HuH-7 (cell line): ENCODE measurements at regions not wholly inside any gene's neighbourhood (a gene's known extent, or its start where the extent isn't known, plus 50 kb on each side); places are given as distances from the start of the nearest gene placed in this dataset.

Experiments
- DNase-seq: peaks from one replicate; pipeline ENCODE4 v3.0.0; 2011; ENCODE audit warnings: low spot score

DNA sequence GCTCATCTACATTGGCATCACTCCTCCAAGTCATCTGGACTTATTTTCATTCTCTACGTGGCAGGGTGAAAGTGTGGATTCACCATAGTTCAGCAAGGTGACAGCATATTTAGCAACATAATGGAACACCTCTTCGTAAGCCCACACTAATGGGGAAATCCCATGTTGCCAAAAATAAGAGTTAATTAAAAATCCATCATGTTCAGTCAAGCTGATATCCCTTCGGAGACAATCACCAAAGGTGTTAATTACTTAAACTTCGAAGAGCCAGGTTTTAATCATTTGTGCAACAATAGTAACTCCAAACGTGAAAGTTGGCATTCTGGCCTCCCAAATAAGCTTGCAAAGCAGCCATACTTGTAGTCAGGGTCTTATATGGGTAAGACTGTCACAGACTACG is 242.9 kb downstream of the NSG2 start:
- no peak for DNase-seq

DNA sequence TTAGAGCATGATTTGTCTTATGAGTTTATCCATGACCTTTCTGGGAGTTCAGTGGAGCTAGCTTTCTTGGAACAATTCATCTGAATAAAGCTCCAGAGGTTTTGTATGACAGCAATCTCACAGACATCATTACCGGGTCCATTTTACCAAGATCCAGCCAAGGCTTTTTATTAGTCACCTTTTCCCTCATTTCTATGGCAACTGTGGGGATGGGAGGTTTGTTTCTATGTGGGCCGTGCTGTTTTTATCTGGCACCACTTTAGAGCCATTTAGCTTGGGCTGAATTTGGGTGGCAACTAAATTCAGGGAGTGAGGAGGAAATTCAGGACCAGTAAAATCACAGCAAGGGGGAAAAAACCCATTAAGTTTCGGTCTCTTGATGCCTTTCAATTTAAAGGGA is 245.7 kb downstream of the NSG2 start:
- no peak for DNase-seq

DNA sequence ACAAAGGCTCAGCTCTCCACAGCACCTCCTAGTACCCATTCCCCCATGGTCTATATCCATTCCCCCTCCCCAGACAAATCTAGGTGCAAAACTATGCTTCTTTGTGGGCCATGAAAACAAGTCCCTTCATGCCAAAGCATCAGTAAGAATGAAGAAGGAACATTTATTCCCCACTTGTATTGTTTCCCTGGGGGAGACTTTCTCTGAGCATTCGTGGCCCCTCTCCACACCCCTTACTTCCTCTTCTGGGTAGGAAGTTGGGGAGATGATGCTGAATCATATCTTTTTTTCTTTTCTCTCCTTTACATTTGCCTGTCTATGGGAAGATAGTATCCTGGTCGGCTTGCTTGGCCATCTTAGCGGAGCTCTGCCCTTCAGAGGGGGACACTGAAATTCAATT is 246.8 kb downstream of the NSG2 start:
- no peak for DNase-seq

DNA sequence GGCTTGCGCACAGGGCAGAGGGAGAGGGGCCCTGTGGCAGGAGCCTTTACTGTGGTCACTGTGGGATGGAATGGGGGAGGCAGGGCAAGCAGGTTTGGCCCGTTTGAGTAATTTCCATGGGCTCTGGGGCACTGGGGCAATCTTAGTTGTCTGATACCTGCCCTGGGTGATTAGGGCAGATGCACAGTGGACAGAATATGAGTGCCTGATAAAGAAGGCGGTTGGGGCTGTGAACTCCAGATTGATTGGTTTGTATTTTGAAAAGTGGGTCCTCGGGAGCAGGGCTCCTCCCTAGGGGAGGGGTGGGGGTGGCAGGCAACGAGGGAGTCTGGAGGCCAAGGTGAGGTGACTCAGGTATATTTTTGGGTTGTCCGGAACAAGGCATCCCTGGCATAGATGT is 247.5 kb downstream of the NSG2 start:
- no peak for DNase-seq

DNA sequence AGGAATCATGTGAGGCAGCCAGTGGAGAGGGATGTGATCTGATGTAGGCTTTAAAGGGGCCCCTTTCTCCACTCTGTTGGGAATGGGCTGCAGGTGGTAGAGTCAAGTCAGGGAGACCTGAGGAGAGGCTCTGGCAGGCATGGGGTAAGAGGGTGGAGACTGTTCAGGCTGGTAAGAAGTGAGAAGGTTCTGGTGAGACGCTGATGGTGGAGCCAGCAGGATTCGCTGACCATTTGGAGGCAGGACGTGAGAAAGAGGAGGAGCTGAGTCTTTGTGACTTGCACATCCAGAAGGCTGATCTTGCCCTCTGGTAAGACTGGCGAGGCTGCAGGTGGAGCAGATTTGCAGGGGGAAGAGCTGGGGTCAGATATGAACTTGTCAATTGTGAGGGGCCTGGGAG is 248.0 kb downstream of the NSG2 start:
- DNase-seq = no peak

DNA sequence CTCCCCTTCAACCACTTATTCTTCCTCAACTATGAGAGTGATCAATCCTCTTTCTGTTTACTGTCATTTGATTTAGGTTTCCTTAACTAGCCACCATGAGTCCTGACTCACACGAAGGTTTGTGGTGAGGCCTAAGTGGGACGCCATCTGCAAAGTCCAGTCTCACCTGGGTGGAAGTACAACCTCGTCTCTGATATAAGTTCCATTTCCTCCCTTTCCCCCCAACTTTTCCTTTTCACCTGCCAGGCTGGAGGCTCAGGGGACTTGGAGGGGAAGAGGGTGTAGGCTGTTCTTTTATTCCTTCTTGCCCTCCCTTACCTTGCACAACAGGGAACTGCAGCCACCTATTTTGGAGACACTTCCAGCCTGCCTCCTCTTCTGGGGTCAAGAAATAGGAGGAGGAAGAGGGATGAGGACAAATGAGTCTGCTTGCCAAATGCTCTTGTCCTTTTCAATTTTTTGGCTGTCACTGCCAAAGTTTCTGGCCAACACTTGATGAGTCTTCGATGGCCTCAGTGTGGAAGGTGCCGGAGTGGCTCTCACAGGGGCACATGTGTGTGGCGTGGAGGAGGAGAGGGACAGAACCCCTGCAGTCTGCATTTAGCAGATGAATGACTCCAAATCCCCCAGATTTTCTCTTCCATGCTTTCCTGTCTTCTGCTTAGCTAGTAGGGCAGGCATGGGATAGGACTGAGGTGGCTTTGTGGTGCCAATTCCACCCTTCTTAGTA is 249.6 kb downstream of the NSG2 start:
- DNase-seq = no peak

DNA sequence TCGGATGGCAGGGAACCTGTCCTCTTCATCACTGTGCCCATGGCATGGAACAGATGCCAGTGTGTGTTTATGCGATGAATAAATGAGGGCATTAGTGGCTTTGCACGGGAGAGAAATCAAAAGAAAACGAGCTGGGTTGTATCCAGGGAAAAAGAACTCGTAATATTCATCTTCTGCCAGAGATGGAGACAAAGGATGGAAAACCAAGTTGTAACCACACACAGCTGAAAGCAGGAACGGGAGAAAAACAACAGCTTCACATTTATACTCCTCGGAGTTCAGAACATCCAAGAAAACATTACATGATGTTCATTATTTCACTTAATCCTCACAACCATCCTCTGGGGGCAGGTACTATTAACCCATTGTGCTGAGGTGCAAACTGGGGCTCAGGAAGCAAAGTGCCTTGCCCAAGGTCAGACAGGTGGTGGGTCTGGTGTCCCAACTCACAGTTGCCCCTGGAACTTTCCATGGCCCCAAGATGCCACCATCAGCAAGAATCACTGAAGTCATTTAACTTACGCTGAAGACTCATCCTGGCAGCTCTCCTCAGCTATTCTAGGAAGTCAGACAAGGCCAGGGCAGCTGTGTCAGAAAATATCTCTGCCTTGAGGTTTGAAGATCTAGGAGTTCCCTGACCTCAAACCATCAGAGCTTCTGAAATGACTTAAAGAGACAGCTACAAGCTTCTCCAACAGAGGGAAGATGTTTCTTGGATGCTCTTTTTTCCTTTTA is 250.4 kb downstream of the NSG2 start:
- DNase-seq = no peak

DNA sequence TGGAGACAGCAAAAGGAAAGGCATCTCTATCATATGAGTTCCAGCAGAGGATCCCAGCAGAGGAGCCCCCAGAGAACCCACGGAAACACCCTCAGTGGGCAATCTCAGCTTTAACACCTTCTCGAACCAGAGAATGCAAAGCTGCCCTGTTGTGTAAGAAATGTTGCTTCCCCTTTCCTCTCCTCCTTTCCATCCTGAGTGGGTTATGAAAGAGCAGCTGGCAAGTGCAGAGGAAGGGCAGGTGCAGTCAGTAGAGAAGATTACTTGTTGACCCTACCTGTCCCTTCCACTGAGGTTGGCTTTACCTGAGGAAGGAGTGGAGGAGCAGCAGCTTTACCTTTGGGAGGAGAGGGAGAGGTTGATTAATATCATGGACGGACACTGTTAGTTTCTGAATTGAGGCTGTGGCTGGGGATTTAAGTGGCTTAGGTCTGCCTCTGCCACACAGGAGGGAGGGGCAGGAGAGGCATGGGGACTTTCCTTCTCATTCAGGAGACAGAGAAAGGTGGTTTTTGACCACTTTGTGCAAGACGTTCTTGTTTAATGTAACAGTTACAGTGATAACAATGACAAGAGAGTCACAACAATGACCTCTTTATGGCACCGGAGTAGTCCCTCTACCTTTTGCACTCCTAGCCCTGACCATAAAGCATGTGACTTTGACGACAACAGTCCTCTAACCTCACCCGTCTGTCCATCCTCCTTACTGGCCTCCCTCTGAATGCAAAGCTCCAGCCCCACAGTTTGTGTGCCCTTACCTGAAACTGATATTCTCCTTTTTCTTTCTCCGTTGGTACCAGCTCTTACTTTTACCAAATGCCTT is 254.8 kb downstream of the NSG2 start:
- DNase-seq = no peak

DNA sequence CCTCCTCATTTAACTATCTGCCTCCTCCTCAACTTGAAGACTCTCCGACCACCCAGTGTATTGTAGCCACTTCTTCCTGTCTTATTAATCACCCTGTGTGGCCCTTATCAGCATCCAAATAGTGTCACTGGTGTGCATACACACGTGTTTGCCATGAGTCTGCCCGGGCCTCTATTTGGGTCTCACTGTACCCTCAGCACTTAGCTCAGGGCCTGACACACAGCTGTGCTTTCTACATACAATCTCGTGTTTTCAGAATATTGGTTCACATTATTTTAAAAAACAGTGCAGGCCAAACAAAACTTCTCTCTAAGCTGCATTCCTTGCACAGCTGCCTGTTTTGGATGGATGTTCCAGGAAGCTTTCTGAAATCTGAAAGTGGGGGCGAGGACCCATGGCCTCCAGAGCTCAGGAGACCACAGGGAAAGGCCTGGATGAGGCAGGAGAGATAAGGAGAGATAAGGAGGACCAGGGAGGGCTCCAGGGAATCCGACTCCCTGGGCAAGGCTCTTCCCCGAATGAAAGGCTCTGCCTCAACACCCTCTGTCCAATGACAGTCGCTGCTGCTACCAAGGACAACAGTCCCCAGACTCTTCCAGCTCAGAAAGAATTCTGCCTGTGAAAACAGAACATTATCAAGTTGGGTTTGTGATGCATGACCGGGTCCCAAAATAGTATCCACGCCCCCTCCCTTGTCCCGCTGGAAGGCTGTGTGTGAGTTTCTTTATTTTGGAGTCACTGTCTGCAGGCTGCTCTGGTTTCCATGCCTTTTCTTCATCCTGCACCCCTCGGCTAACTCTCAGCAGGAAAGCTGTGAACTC is 255.6 kb downstream of the NSG2 start:
- DNase-seq = no peak

DNA sequence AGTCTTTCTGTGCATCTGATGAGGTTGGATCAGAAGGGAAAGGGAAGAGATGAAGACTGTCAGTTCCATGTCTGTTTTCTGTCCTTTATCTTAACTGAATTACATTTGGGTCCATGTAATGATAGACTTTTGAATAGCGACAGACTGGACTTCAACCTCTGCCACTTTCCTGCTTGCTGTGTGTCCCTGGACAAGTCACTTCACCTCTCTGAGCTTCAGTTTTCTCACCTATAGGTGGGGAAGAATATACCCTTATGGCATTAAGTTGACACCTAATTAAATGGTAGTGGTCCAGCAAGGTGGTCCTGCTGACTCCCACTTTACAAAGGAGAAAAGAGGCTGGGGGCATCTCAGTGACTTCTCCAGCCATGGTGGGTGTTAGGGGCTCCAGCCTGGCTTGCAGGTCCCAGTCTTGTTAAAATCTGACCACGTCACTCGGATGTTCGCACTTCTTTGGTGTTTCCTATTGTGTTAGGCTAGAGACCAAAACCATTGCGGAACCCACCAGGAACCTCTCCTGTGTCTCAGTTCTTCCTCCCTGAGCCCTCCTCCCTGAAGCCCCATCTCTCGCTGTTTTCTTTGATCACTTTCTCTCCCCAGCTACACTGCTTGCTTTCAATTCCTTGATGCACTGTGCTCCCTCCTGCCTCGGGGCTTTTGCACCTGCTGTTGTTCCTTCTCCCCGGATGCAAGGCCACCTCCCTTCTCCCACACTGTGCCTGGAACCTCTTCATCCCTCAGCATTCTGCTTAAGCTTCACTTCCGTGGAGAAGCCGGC is 256.5 kb downstream of the NSG2 start:
- DNase-seq = no peak

DNA sequence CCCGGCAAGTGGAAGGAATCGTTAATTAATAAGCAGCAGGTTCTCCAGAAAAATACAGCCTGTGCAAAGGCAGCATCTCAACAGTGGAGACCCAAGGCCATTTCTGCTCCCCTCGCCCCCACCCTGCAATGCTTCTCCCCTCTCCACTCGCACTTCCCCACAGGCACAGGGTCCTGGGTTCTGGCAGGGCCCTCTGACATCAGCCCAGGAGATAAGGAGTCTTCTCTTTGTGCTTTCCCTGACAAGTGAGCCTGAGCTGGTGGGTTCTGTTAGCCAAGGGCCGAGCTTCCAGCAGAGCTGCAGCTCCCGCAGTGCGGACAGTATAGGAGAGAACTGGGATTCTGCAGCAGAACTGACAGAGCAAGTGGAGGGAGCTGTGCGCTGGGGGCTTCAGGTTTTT is 257.5 kb downstream of the NSG2 start:
- DNase-seq = no peak

DNA sequence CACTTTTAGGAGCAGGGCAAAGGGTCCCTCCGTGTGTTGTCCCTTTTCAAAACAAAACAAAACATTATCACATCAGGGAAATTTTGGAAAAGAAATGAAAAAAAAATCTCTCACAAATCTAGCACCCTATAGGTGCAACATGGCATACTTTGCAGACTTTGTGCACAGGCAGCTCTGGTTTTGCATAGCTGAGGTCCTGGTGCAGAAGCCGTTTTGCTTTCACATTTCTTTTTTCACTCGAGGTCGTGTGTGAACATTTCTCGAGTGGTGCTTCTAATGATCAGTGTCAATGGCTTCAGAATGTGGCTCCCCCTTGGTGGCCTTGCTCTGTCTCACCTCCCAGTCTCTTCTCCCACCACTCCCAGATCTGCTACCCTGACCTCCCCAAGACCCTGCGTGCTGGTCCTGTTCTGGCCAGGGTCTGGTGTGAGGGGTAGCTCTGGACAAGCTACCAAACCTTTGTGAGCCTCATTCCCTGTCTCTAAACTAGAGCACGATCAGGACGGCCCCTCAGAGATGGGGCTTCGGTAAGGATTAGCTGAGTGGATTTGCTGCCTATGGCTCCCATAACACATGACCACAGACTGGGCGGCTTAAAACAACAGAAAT is 258.0 kb downstream of the NSG2 start:
- no peak for DNase-seq

DNA sequence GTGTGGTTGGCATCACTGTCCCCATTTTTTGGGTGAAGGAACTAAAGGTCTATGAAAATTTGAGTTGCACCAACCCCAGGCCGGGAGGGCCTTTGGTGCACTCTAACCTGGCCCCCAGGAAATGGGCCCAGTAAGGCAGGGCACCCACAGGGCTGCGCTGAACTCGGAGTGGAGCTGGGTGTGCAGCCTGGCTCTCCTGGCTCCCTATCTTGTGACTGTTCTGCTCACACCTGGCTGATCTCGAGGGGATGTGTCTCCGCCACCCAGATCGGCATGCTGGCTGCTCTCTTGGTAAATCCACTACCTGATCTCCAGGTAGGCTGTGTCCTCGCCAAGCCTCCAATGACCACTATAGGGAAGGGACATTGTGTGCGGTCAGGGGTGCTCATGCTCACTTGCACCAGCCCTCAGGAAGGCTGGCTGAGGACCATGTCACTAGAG is 259.8 kb downstream of the NSG2 start:
- DNase-seq = no peak

DNA sequence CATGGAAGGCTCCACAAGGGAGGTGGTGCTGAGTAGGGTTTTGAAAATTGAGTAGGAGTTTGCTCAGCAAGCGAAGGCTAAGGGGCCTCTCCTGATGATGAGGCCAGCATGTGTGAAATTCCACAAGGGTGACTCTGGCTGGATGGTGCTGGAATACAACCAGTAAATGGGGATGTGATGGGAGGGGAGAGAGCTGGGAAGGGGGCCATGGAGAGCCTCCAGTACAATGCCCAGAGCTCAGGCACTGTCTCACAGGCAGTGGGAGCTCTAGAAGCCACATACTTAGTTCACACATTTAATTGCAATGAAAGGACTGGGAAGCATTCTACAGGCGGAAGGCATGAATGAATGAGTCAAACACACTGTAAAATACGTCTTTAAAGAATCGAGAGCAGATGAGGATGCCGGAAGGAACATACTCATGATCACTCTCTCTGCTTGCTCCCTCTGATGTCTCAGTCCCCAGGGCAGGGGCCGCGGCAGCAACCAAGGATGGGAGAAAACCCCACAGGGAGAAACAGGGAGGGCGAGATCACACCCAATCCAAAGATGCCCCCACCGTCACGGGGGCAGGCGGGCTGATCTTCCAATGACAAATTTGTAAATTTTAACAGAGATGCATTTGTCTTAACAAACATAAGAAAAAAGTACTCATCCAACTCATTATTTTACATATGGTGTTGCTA is 261.0 kb downstream of the NSG2 start:
- DNase-seq = no peak

DNA sequence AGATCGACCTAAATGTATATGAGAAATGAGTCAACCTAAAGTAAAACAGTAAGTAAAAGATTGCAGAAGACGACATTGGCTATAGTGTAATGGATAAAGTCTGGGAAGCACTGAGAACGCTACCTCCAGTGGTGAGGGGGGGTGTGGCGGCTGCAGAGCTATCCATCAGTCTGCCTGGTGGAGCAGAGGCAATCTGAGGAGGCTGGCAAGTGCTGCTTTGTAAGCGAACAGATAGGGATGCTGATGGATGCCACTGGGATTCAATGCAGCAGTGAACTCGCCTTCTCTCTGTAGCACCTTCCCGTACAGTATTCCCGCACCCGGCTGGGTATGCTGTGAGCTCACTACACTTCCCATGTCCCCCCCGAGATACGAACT is 261.5 kb downstream of the NSG2 start:
- DNase-seq = no peak

DNA sequence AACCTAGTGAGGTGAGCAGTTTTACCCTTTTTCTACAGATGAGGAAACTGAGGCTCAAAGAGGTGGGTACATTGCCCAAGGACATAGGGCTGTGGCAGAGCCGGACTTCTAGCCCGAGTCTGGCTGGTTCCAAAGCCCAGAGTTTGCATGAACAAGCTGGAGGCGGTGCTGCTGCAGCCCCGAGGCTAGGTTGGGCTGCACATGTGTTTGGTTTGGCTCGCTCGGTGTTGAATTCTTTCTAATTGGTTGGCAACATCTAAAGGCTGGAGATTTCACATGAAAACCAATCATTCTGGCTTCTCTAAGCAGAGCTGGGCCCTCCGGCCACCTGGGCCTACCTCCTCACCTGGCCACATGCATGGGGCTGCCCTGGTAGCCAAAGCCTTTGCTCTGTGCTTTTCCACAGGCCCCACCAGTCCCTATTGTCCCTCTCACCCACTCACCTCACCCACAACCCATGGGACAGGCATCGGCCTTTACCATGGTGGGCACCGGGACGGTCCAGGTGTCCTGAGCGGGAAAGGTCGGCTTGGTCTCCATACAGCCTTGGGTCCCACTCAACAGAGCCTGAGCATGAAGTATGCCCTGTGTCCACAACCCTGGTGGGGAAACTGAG is 262.3 kb downstream of the NSG2 start:
- no peak for DNase-seq

DNA sequence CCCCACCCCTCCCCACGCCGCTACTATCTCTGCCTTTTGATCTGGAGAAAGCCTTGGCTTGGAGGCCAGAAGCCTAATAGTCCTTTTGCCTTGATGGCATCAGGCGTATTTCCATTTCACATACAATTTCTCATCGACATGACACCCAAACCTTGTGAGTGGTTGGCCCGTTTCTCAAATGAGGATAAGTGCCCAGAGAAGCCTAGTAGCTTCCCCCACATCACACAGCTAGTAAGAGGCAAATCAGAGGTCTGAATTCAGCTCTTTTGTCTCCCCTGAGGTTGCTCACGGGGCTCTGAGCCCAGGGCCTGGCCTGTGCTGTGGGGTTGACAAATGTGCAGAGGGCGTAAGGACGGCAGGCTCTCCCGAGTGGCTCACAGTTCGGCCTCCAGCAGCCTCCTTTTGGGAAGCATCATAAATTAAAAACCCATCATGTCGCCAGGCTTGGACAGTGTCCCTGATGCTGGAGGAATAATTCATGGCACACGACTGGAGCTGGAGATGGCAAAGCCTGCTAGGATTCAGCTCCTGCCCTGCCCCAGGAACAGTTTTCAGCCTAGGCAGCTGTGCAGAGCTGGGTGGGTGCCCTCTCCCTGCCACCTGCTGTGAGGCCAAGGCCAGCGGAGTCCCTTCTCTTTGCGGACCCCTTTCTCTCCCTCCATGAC is 263.8 kb downstream of the NSG2 start:
- DNase-seq = no peak

DNA sequence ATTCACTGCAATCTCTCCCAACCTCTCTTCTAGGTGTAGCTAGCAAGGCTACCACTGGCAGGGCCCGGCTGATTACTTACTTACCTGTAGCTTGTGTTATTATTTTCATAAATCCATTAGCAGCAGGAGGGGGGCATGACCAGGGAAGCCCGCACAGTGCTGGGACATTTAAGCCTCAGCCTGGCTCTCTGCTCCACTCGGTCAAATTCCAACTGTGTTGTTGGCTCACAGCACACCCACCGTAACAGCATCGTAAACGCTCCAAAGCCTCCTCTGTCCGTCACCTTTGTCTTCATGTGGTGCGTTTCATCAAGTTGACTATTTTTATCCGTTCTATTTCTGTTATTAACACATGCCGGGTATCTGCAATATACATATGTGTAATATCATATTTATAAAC is 264.7 kb downstream of the NSG2 start:
- no peak for DNase-seq

DNA sequence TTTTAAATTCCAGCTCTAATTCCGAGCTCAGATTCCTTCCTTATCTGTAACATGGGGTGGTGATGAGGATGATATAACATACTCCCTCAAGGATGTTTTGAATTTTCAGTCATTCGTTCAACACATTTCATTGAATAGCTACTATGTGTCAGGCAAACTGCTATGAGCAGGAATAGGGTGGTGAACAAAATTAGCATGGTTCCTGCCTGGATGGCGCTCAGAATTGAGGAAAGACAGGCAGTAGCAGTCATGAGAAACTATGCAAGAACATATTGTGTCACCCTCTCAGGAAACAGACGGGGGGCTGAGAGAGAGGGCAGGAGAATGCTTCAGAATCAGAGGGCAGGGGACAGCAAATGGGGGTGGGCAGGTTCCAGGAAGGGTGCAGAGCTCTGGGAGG is 265.2 kb downstream of the NSG2 start:
- no peak for DNase-seq
